B cell (primary cell): ENCODE measurements at regions not wholly inside any gene's neighbourhood (a gene's known extent, or its start where the extent isn't known, plus 50 kb on each side); places are given as distances from the start of the nearest gene placed in this dataset.

Source experiments
- ATAC-seq: fragments of 200-7000 bp; cut with Tn5 transposase; one replicate; pipeline ENCODE4 v1.10.0; 2021; ENCODE audit warnings: low read depth, mild to moderate bottlenecking, moderate number of reproducible peaks, moderate library complexity
- CTCF ChIA-PET: fragments of 350-600 bp; sonication (Branson Sonifier 250); formaldehyde crosslinking; loops from one replicate; lab custom pipeline; 2021; ENCODE audit warnings: antibody characterized with exemption, inconsistent platforms; lab: Charles Lee
- POLR2A ChIA-PET: fragments of 350-600 bp; sonication (Branson Sonifier 250); formaldehyde crosslinking; loops from one replicate; lab custom pipeline; 2021; ENCODE audit warnings: antibody characterized with exemption; lab: Charles Lee
- DNase-seq: peaks from one replicate; pipeline ENCODE4 v3.0.0; 2013
- H2AFZ ChIP-seq: 2 replicates; pipeline ENCODE4 v1.6.1; 2012; ENCODE audit warnings: mild to moderate bottlenecking, low read depth, low read length; ENCODE audit not compliant: insufficient read depth, poor library complexity, severe bottlenecking
- H3K27ac ChIP-seq, 2 donors: 1 replicate in 1 of 2; 2 replicates in 1 of 2; pipeline ENCODE4 v1.5.1; 2012 to 2013; ENCODE audit warnings: low read length in 2 of 2, mild to moderate bottlenecking in 2 of 2, moderate library complexity in 1 of 2
- H3K27me3 ChIP-seq, 4 experiments: fragments of 200-600 bp in 1 of 4; sonication (generic) in 1 of 4; replicated peaks in 1 of 4; 1 replicate in 2 of 4; 2 replicates in 2 of 4; pipeline versions ENCODE4 v1.6.1 to v1.7.0; 2013 to 2016; ENCODE audit warnings: low read length in 3 of 4, mild to moderate bottlenecking in 2 of 4, mixed read lengths in 1 of 4, moderate library complexity in 1 of 4; ENCODE audit not compliant: insufficient read depth in 4 of 4, control insufficient read depth in 3 of 4; ENCODE audit errors: control extremely low read depth in 1 of 4
- H3K36me3 ChIP-seq, 2 experiments: replicated peaks in 1 of 2; 1 replicate in 1 of 2; 2 replicates in 1 of 2; pipeline versions ENCODE4 v1.6.1 to v1.7.1; 2013; ENCODE audit warnings: low read length in 1 of 2; ENCODE audit not compliant: insufficient read depth in 2 of 2, control insufficient read depth in 1 of 2; ENCODE audit errors: control extremely low read depth in 1 of 2, extremely low read depth in 1 of 2
- H3K4me1 ChIP-seq, 2 donors: fragments of 200-600 bp in 1 of 2; sonication (generic) in 1 of 2; 1 replicate in 1 of 2; 2 replicates in 1 of 2; pipeline versions ENCODE4 v1.5.1 to v1.6.1; 2013 to 2017; ENCODE audit warnings: low read length in 2 of 2; ENCODE audit not compliant: control insufficient read depth in 2 of 2, insufficient read depth in 2 of 2
- H3K4me2 ChIP-seq: replicated peaks from 2 replicates; pipeline ENCODE3; 2012; ENCODE audit warnings: mild to moderate bottlenecking, low read depth, low read length; ENCODE audit not compliant: poor library complexity, severe bottlenecking
- H3K4me3 ChIP-seq, 5 experiments: fragments of 200-600 bp in 1 of 5; sonication (generic) in 1 of 5; 1 replicate in 3 of 5; 2 replicates in 2 of 5; pipeline versions ENCODE4 v1.5.1 to v1.7.0; 2011 to 2016; ENCODE audit warnings: low read length in 4 of 5, mild to moderate bottlenecking in 4 of 5, low read depth in 2 of 5, control low read depth in 1 of 5, moderate library complexity in 1 of 5; ENCODE audit not compliant: insufficient read depth in 1 of 5; ENCODE audit errors: control extremely low read depth in 1 of 5, extremely low read depth in 1 of 5
- H3K79me2 ChIP-seq: fragments of 200-600 bp; sonication (generic); one replicate; pipeline ENCODE4 v1.6.0; 2016; ENCODE audit warnings: low read length; ENCODE audit not compliant: control insufficient read depth, insufficient read depth
- H3K9ac ChIP-seq: fragments of 200-600 bp; sonication (generic); 2 replicates; pipeline ENCODE4 v1.6.1; 2017; ENCODE audit warnings: mild to moderate bottlenecking, low read length, moderate library complexity
- H3K9me3 ChIP-seq, 3 donors: one replicate each; pipeline versions ENCODE4 v1.6.1 to v1.7.1; 2013; ENCODE audit warnings: low read length in 2 of 3; ENCODE audit not compliant: control insufficient read depth in 2 of 3, insufficient read depth in 1 of 3; ENCODE audit errors: control extremely low read depth in 1 of 3
- H4K20me1 ChIP-seq: 2 replicates; pipeline ENCODE4 v1.6.0; 2012; ENCODE audit warnings: mild to moderate bottlenecking, low read length; ENCODE audit not compliant: insufficient read depth, control insufficient read depth, poor library complexity, severe bottlenecking
- H3K27ac Mint-ChIP-seq: one replicate; pipeline ENCODE4 v1.8.0; 2021; ENCODE audit warnings: mixed read lengths
- H3K27me3 Mint-ChIP-seq: one replicate; pipeline ENCODE4 v1.8.0; 2021; ENCODE audit warnings: mixed read lengths
- H3K4me1 Mint-ChIP-seq: one replicate; pipeline ENCODE4 v1.8.0; 2021; ENCODE audit warnings: mixed read lengths
- H3K4me3 Mint-ChIP-seq: one replicate; pipeline ENCODE4 v1.8.0; 2021; ENCODE audit warnings: mixed read lengths
- H3K9me3 Mint-ChIP-seq: one replicate; pipeline ENCODE4 v1.8.0; 2022; ENCODE audit warnings: mixed read lengths; ENCODE audit not compliant: insufficient read depth
- EZH2 ChIP-seq: IDR thresholded peaks from 2 replicates; pipeline ENCODE4 v1.6.1; 2012; ENCODE audit warnings: borderline replicate concordance, low read depth, mild to moderate bottlenecking, moderate library complexity, low read length; ENCODE audit not compliant: insufficient read depth, poor library complexity, severe bottlenecking
- WGBS: methylation state at CpG from one replicate; pipeline ENCODE4 v1.1.5; 2013; ENCODE audit warnings: missing lambda C conversion rate; ENCODE audit not compliant: insufficient coverage; 5-methylcytosine and 5-hydroxymethylcytosine counted together
- intact Hi-C: fragments of 100-400 bp; cut with micrococcal nuclease; formaldehyde crosslinking; loops from one replicate; pipeline ENCODE4 v1.10.0; 2022
- TF ChIP-seq, protein P1 (sequence below): fragments of 200-600 bp; IDR thresholded peaks from one replicate; pipeline ENCODE4 v1.8.0; 2022; ENCODE audit warnings: antibody characterized with exemption, mild to moderate bottlenecking

DNA sequence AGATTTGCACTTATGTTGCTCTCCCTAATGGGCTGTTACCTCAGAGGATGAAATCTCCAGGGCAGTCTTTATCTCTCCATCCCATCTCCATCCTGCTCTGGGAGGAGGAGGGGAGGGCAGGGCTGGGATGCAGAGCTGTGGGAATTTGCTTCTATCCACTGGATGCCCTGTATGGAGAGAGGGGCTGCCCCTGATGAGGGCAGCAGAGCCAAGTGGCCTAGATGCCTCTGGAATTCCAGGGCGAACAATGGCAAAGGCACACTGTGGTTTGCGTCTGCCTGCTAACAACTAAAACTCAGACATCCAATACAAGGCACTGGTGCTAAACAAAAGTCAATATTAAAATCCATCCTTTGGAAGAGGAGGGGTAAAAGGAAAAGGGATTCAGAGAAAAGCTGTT, 165.1 kb downstream of the COG6 start:
- Histone ChIP-seq H3K27me3 (no peaks in the 10 kb centered on the region), H3K79me2 (no peaks in the 10 kb centered on the region), H3K4me3 (no peak overlapping the region), H3K4me2 (no peak overlapping the region), H2AFZ (no peak overlapping the region), H3K9me3 (no peaks in the 10 kb centered on the region), H4K20me1 (no peaks in the 10 kb centered on the region), H3K9ac (no peak overlapping the region), H3K36me3 (no peaks in the 10 kb centered on the region), H3K27ac (no peak overlapping the region), H3K4me1 (peaks cover 0 to 5% of the 10 kb centered on the region in 2 donors)
- intact Hi-C loops, result no loop called here
- TF ChIP-seq, protein P1, sequence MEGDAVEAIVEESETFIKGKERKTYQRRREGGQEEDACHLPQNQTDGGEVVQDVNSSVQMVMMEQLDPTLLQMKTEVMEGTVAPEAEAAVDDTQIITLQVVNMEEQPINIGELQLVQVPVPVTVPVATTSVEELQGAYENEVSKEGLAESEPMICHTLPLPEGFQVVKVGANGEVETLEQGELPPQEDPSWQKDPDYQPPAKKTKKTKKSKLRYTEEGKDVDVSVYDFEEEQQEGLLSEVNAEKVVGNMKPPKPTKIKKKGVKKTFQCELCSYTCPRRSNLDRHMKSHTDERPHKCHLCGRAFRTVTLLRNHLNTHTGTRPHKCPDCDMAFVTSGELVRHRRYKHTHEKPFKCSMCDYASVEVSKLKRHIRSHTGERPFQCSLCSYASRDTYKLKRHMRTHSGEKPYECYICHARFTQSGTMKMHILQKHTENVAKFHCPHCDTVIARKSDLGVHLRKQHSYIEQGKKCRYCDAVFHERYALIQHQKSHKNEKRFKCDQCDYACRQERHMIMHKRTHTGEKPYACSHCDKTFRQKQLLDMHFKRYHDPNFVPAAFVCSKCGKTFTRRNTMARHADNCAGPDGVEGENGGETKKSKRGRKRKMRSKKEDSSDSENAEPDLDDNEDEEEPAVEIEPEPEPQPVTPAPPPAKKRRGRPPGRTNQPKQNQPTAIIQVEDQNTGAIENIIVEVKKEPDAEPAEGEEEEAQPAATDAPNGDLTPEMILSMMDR, result no peak
- TF ChIP-seq EZH2, result no peak
- no CpG with 5 or more reads among the region's 2 CpGs for WGBS
- Mint-ChIP-seq H3K27me3 (peaks cover 2% of the 10 kb centered on the region), H3K4me1 (peaks cover 6% of the 10 kb centered on the region), H3K27ac (no peak overlapping the region), H3K9me3 (no peaks in the 10 kb centered on the region), H3K4me3 (no peak overlapping the region)
- ChIA-PET CTCF (no interaction called here), POLR2A (no interaction called here)
- DNase-seq (no peak), ATAC-seq (no peak)

DNA sequence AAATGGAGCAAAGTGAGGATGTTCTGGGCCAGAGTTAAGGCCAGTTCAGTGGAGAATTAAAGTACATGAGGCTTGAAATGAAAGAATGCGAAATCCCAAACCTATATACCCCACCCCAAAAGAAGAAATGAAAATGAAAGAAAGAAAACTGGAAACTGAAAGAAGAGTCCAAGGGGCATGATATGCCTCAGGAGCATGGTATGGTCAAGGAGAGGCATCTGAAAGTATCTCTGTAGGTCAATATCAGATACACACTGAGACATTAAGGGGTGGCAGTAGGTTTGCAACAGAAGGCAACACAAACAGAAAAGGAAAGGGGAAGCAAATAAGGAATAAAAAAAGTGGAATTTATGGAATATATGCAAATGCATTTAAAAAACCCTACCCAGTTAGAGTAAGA, 166.5 kb downstream of the COG6 start:
- ChIA-PET CTCF (no interaction called here), POLR2A (no interaction called here)
- Mint-ChIP-seq H3K27ac (no peak overlapping the region), H3K4me3 (peak overlapping the region; percentile 47), H3K9me3 (no peaks in the 10 kb centered on the region), H3K27me3 (peaks cover 5% of the 10 kb centered on the region), H3K4me1 (peaks cover 6% of the 10 kb centered on the region)
- Histone ChIP-seq H3K79me2 (no peaks in the 10 kb centered on the region), H3K4me2 (peak overlapping the region; percentile 20), H3K4me3 (no peak overlapping the region), H2AFZ (peak overlapping the region; percentile 41), H3K4me1 (peaks cover 0 to 5% of the 10 kb centered on the region in 2 donors), H4K20me1 (no peaks in the 10 kb centered on the region), H3K27ac (no peak overlapping the region), H3K9me3 (no peaks in the 10 kb centered on the region), H3K27me3 (no peaks in the 10 kb centered on the region), H3K36me3 (no peaks in the 10 kb centered on the region), H3K9ac (no peak overlapping the region)
- DNase-seq (no peak), ATAC-seq (no peak)
- no CpG with 5 or more reads among the region's 1 CpG for WGBS
- no peak for TF ChIP-seq EZH2
- TF ChIP-seq, protein P1, result no peak
- intact Hi-C loops, result no loop called here
